K562 (cell line): ENCODE measurements at regions not wholly inside any gene's neighbourhood (a gene's known extent, or its start where the extent isn't known, plus 50 kb on each side); places are given as distances from the start of the nearest gene placed in this dataset.

Experiments
- ATAC-seq: fragments of 200-7000 bp; cut with Tn5 transposase; 3 replicates; pipeline ENCODE4 v1.9.1; 2020; ENCODE audit warnings: moderate library complexity
- BruUV-seq: library from RNA; stranded (reverse); fragments of 400-500 nt; replicated peaks from 2 replicates; lab custom pipeline; 2021; lab: Mats Ljungman, UMichigan
- CTCF ChIA-PET: fragments of 300-600 bp; formaldehyde crosslinking; extraction: SDS; loops from one replicate; lab custom pipeline; 2021; ENCODE audit warnings: low intra/inter-chr PET ratio; lab: Yijun Ruan, JAX
- POLR2A ChIA-PET: fragments of 300-600, 350-650 bp; sonication (Branson Sonifier 250); formaldehyde crosslinking; extraction: SDS; loops from one replicate; lab custom pipeline; 2021; ENCODE audit warnings: antibody characterized with exemption, inconsistent platforms; lab: Yijun Ruan, JAX
- DNase-seq, 4 experiments: peaks; one replicate each; pipeline versions ENCODE4 v3.0.0 to v3.0.0-alpha.2; 2011 to 2018; ENCODE audit warnings: low spot score in 3 of 4, mixed read lengths in 3 of 4; ENCODE audit errors: extremely low read depth in 1 of 4
- FAIRE-seq: peaks from 2 replicates; lab custom pipeline; 2011; peaks lifted over from hg19 to GRCh38; lab: Jason Lieb, UNC
- H2AFZ ChIP-seq: 2 replicates; pipeline ENCODE4 v1.6.0; 2011; ENCODE audit warnings: low read depth, low read length, control low read depth, inconsistent platforms
- H3K27ac ChIP-seq: fragments of 200-600 bp; 3 replicates; pipeline ENCODE4 v1.8.0; 2011; ENCODE audit warnings: low read depth, mild to moderate bottlenecking, control low read depth, inconsistent platforms, low read length, moderate library complexity, mixed read lengths; ENCODE audit errors: extremely low read depth
- H3K27me3 ChIP-seq, 2 experiments: fragments of 300-600 bp in 1 of 2; 2 replicates in 1 of 2; 3 replicates in 1 of 2; pipeline versions ENCODE4 v1.6.0 to v1.8.0; 2011; ENCODE audit warnings: inconsistent platforms in 2 of 2, low read length in 2 of 2, mild to moderate bottlenecking in 1 of 2, mixed read lengths in 1 of 2, moderate library complexity in 1 of 2; ENCODE audit not compliant: control insufficient read depth in 2 of 2, insufficient read depth in 2 of 2
- H3K36me3 ChIP-seq: fragments of 300-600 bp; 3 replicates; pipeline ENCODE4 v1.8.0; 2011; ENCODE audit warnings: mild to moderate bottlenecking, low read length, inconsistent platforms; ENCODE audit not compliant: control insufficient read depth, insufficient read depth
- H3K4me1 ChIP-seq, 2 experiments: fragments of 200-600 bp in 1 of 2; replicated peaks in 1 of 2; 2 replicates in 1 of 2; 3 replicates in 1 of 2; pipeline versions ENCODE4 v1.5.1 to v1.8.0; 2011; ENCODE audit warnings: inconsistent platforms in 2 of 2, low read length in 2 of 2, mild to moderate bottlenecking in 1 of 2, mixed read lengths in 1 of 2, moderate library complexity in 1 of 2; ENCODE audit not compliant: control insufficient read depth in 2 of 2, insufficient read depth in 2 of 2
- H3K4me2 ChIP-seq: 2 replicates; pipeline ENCODE4 v1.6.1; 2011; ENCODE audit warnings: low read length, control low read depth, inconsistent platforms, mixed read lengths; ENCODE audit not compliant: insufficient read depth
- H3K4me3 ChIP-seq: fragments of 200-600 bp; sonication (generic), shearing (Covaris generic); 2 replicates; pipeline ENCODE4 v1.5.1; 2016; ENCODE audit warnings: control low read depth, inconsistent platforms
- H3K79me2 ChIP-seq: fragments of 200-600 bp; 3 replicates; pipeline ENCODE4 v1.8.0; 2011; ENCODE audit warnings: low read length, inconsistent platforms; ENCODE audit not compliant: control insufficient read depth, insufficient read depth
- H3K9ac ChIP-seq, 2 experiments: 2 replicates each; pipeline versions ENCODE4 v1.6.0 to v1.6.1; 2011; ENCODE audit warnings: low read depth in 2 of 2, low read length in 2 of 2, control low read depth in 1 of 2, inconsistent platforms in 1 of 2, mild to moderate bottlenecking in 1 of 2, mixed read lengths in 1 of 2; ENCODE audit not compliant: insufficient read depth in 1 of 2
- H3K9me1 ChIP-seq: one replicate; pipeline ENCODE4 v1.6.0; 2011; ENCODE audit warnings: inconsistent platforms, mild to moderate bottlenecking, low read length, moderate library complexity; ENCODE audit not compliant: control insufficient read depth, insufficient read depth
- H3K9me3 ChIP-seq: replicated peaks from 2 replicates; pipeline ENCODE4 v1.5.1; 2011; ENCODE audit warnings: low read depth, low read length, inconsistent platforms; ENCODE audit not compliant: control insufficient read depth, insufficient read depth
- H4K20me1 ChIP-seq: replicated peaks from 2 replicates; pipeline ENCODE4 v1.6.1; 2011; ENCODE audit warnings: low read length, inconsistent platforms, mixed read lengths; ENCODE audit not compliant: control insufficient read depth, insufficient read depth
- ARID2 ChIP-seq: fragments of 450-650 bp; IDR thresholded peaks from 2 replicates; pipeline ENCODE4 v1.6.1; 2017; ENCODE audit warnings: antibody characterized with exemption, mild to moderate bottlenecking
- HNRNPH1 ChIP-seq: fragments of 200-400 bp; formaldehyde crosslinking; optimal IDR thresholded peaks from 2 replicates; pipeline ENCODE3; 2017; ENCODE audit warnings: low read depth, mild to moderate bottlenecking, low read length, moderate library complexity
- L3MBTL2 ChIP-seq: fragments of 450-650 bp; IDR thresholded peaks from 2 replicates; pipeline ENCODE4 v1.6.1; 2016; ENCODE audit warnings: mild to moderate bottlenecking, moderate library complexity
- SAP30 ChIP-seq: fragments of 200-600 bp; sonication (generic); IDR thresholded peaks from 2 replicates; pipeline ENCODE4 v1.6.1; 2012; ENCODE audit warnings: borderline replicate concordance, low read depth, mild to moderate bottlenecking, moderate library complexity, low read length, control low read depth, inconsistent platforms; ENCODE audit not compliant: insufficient read depth, poor library complexity, severe bottlenecking
- ZNF224 ChIP-seq: sonication (generic); formaldehyde crosslinking; IDR thresholded peaks from 2 replicates; pipeline ENCODE4 v1.8.0; 2022; ENCODE audit warnings: mild to moderate bottlenecking, missing genetic modification reagents
- ZNF780A ChIP-seq: fragments of 250-450 bp; sonication (Bioruptor Pico); IDR thresholded peaks from 2 replicates; pipeline ENCODE4 v1.5.0; 2021; ENCODE audit warnings: mild to moderate bottlenecking
- WGBS: fragments of 100-300 bp; shearing (Covaris generic); methylation state at CpG from one replicate; pipeline ENCODE4 v1.1.6; 2016; ENCODE audit warnings: low coverage, mixed read lengths; ENCODE audit not compliant: insufficient coverage; ENCODE audit errors: missing lambda C conversion rate; 5-methylcytosine and 5-hydroxymethylcytosine counted together
- in situ Hi-C: fragments of 300-500 bp; cut with MboI; formaldehyde crosslinking; loops from 4 replicates; pipeline ENCODE4 v1.15.0; 2018; ENCODE audit warnings: inconsistent platforms, mixed read lengths
- intact Hi-C: fragments of 100-400 bp; cut with micrococcal nuclease; formaldehyde crosslinking; loops from 2 replicates; pipeline ENCODE4 v1.14.2; 2022
- TF ChIP-seq, protein P1 (sequence below): fragments of 250-450 bp; sonication (Bioruptor Pico); IDR thresholded peaks from 2 replicates; pipeline ENCODE4 v1.8.0; 2021; ENCODE audit warnings: moderate library complexity, mild to moderate bottlenecking, inconsistent platforms
- TF ChIP-seq, protein P2 (sequence below): IDR thresholded peaks from 2 replicates; pipeline ENCODE4 v1.6.1; 2011; ENCODE audit warnings: borderline replicate concordance, low read depth, mild to moderate bottlenecking, moderate library complexity, low read length; ENCODE audit not compliant: insufficient read depth, poor library complexity, severe bottlenecking
- TF ChIP-seq, protein P3 (sequence below): fragments of 250-450 bp; sonication (Bioruptor Pico); IDR thresholded peaks from 2 replicates; pipeline ENCODE4 v1.5.0; 2020; ENCODE audit warnings: mild to moderate bottlenecking, borderline replicate concordance

DNA sequence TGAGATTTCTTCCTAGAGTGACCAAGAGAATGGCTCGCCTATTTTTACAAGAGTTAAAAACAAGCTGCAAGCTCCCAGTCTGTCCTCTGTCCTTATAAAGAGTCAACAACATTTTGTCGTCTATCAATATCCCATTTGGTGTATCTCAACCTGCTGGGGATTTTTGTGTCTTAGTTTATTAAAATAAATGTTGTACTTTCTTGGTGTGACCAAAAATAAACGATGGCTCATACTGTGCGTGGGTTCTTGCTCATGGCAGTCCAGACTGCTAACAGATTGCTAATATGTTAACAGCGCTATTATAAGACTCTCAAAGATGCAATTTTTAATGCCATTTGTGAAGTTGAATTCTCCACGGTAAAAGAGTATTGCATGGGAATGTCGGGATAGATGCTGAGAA lies 569.9 kb downstream of the GABRG2 start:
- TF ChIP-seq ZNF224 (no peak), ARID2 (no peak), ZNF780A (CRISPR knock-in tag) (no peak)
- DNase-seq (no peak), ATAC-seq (no peak), FAIRE-seq (no peak)
- BruUV-seq = no TSS peak
- no peaks in the 10 kb centered on the region for H4K20me1 ChIP-seq
- no peak overlapping the region for H3K9ac ChIP-seq
- ChIA-PET POLR2A (no interaction called here), CTCF (no interaction called here)
- no peak overlapping the region for H3K4me2 ChIP-seq
- H2AFZ ChIP-seq = no peak overlapping the region
- no peaks in the 10 kb centered on the region for H3K4me1 ChIP-seq
- no peak overlapping the region for H3K27ac ChIP-seq
- WGBS = 1% methylated on average over 7 of the region's 7 CpGs
- intact Hi-C loops (no loop called here), in situ Hi-C loops (no loop called here)
- no peaks in the 10 kb centered on the region for H3K36me3 ChIP-seq
- no peaks in the 10 kb centered on the region for H3K9me1 ChIP-seq
- H3K4me3 ChIP-seq = no peak overlapping the region
- no peaks in the 10 kb centered on the region for H3K79me2 ChIP-seq
- no peaks in the 10 kb centered on the region for H3K9me3 ChIP-seq
- no peaks in the 10 kb centered on the region for H3K27me3 ChIP-seq

DNA sequence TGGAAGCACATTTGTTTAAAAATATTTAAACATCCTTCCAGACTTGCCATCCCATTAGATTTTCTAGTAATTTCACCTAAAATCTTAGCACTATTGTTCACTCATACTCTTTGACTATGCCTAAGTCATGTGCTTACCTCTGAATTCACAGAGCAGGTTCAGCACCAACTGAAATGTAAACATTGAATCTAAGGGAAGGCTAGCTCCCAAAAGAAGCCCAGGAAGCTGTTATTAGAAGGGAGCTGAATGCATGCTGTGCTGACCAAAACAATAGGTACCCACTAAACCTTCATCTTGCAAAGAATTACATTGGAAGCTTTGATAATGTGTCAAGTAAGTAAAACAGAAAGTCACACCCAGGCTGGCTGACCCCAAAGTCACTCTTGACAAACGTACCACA lies 571.3 kb downstream of the GABRG2 start:
- no peak for ATAC-seq
- intact Hi-C loops = no loop called here
- TF ChIP-seq HNRNPH1 = no peak
- TF ChIP-seq, protein P1, sequence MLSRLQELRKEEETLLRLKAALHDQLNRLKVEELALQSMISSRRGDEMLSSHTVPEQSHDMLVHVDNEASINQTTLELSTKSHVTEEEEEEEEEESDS (CRISPR knock-in tag) = no peak
- TF ChIP-seq, protein P2, sequence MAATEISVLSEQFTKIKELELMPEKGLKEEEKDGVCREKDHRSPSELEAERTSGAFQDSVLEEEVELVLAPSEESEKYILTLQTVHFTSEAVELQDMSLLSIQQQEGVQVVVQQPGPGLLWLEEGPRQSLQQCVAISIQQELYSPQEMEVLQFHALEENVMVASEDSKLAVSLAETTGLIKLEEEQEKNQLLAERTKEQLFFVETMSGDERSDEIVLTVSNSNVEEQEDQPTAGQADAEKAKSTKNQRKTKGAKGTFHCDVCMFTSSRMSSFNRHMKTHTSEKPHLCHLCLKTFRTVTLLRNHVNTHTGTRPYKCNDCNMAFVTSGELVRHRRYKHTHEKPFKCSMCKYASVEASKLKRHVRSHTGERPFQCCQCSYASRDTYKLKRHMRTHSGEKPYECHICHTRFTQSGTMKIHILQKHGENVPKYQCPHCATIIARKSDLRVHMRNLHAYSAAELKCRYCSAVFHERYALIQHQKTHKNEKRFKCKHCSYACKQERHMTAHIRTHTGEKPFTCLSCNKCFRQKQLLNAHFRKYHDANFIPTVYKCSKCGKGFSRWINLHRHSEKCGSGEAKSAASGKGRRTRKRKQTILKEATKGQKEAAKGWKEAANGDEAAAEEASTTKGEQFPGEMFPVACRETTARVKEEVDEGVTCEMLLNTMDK = no peak
- TF ChIP-seq, protein P3, sequence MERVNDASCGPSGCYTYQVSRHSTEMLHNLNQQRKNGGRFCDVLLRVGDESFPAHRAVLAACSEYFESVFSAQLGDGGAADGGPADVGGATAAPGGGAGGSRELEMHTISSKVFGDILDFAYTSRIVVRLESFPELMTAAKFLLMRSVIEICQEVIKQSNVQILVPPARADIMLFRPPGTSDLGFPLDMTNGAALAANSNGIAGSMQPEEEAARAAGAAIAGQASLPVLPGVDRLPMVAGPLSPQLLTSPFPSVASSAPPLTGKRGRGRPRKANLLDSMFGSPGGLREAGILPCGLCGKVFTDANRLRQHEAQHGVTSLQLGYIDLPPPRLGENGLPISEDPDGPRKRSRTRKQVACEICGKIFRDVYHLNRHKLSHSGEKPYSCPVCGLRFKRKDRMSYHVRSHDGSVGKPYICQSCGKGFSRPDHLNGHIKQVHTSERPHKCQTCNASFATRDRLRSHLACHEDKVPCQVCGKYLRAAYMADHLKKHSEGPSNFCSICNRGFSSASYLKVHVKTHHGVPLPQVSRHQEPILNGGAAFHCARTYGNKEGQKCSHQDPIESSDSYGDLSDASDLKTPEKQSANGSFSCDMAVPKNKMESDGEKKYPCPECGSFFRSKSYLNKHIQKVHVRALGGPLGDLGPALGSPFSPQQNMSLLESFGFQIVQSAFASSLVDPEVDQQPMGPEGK = no peak
- TF ChIP-seq SAP30 = no peak
- TF ChIP-seq L3MBTL2 = no peak

More for the DNA sequence above, 571.3 kb downstream of the GABRG2 start:
- Histone ChIP-seq H3K4me1 (no peaks in the 10 kb centered on the region), H3K27ac (no peak overlapping the region), H3K79me2 (no peaks in the 10 kb centered on the region), H3K4me3 (no peak overlapping the region), H3K4me2 (no peak overlapping the region), H3K27me3 (no peaks in the 10 kb centered on the region), H4K20me1 (no peaks in the 10 kb centered on the region), H2AFZ (no peak overlapping the region), H3K36me3 (no peaks in the 10 kb centered on the region), H3K9ac (no peak overlapping the region), H3K9me3 (no peaks in the 10 kb centered on the region), H3K9me1 (no peaks in the 10 kb centered on the region)
- in situ Hi-C loops = no loop called here
- CTCF ChIA-PET = no interaction called here
- no TSS peak for BruUV-seq
- DNase-seq = no peak
- POLR2A ChIA-PET = no interaction called here
- no peak for FAIRE-seq
- WGBS = 0% methylated on average over 1 of the region's 1 CpG
